ENCODE measurements at regions not wholly inside any gene's neighbourhood (a gene's known extent, or its start where the extent isn't known, plus 50 kb on each side); places are given as distances from the start of the nearest gene placed in this dataset.

DNA sequence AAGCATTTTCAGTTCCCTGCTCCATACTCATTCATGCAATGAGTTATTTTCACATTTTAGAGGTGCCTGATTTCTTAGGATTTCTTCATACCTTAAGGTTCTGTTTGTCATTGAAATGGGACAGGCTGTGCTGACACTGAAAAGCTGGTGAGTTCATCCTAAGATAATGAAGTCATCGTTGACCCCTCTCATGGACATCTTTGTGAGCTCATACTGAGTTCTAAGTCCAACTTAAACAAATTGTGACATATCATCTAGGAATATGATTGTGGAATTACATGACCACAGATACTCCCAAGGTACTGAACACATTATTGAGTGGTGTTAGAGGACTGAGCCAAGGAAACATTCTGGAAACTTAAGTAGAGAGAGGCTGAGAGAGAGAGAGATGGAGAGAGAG, 224.8 kb upstream of the JAG1 start:
- H4K20me1 ChIP-seq (ENCODE audit: insufficient read depth, low read length) = no peaks in the 10 kb centered on the region
- BruUV-seq (replicated peaks) = no TSS peak
- H3K79me2 ChIP-seq (ENCODE audit: insufficient read depth, low read depth, low read length) = no peaks in the 10 kb centered on the region
- TF ChIP-seq, protein P1, sequence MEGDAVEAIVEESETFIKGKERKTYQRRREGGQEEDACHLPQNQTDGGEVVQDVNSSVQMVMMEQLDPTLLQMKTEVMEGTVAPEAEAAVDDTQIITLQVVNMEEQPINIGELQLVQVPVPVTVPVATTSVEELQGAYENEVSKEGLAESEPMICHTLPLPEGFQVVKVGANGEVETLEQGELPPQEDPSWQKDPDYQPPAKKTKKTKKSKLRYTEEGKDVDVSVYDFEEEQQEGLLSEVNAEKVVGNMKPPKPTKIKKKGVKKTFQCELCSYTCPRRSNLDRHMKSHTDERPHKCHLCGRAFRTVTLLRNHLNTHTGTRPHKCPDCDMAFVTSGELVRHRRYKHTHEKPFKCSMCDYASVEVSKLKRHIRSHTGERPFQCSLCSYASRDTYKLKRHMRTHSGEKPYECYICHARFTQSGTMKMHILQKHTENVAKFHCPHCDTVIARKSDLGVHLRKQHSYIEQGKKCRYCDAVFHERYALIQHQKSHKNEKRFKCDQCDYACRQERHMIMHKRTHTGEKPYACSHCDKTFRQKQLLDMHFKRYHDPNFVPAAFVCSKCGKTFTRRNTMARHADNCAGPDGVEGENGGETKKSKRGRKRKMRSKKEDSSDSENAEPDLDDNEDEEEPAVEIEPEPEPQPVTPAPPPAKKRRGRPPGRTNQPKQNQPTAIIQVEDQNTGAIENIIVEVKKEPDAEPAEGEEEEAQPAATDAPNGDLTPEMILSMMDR (conservative IDR thresholded peaks at IDR 0.05; ENCODE audit: low read length) = no peak
- no peak for TF ChIP-seq EZH2phosphoT487 (IDR thresholded peaks at IDR 0.05; ENCODE audit: borderline replicate concordance, low read depth, low read length)
- no peak overlapping the region for H3K4me3 ChIP-seq (ENCODE audit: low read depth, low read length, poor library complexity, severe bottlenecking)
- no peak for DNase-seq (ENCODE audit: low spot score)
- H3K9me2 ChIP-seq (ENCODE audit: insufficient read depth, low read length) = no peaks in the 10 kb centered on the region
- ChIA-PET POLR2A (no interaction called here), CTCF (ENCODE audit: unreplicated experiment) (no interaction called here)
- no peaks in the 10 kb centered on the region for H3K9me3 ChIP-seq (ENCODE audit: low read length)
- no peak overlapping the region for H3K4me2 ChIP-seq (ENCODE audit: low read length)
- no peaks in the 10 kb centered on the region for H3K36me3 ChIP-seq (ENCODE audit: insufficient read depth, low read length)
- intact Hi-C loops (cut with micrococcal nuclease; ENCODE audit: unreplicated experiment) = no loop called here
- no peaks in the 10 kb centered on the region for H3K4me1 ChIP-seq (ENCODE audit: insufficient read depth, low read length, poor library complexity, severe bottlenecking)
- H3K27ac ChIP-seq (ENCODE audit: low read depth, low read length, poor library complexity, severe bottlenecking) = no peak overlapping the region
- no peak overlapping the region for H2AFZ ChIP-seq (ENCODE audit: low read length)

DNA sequence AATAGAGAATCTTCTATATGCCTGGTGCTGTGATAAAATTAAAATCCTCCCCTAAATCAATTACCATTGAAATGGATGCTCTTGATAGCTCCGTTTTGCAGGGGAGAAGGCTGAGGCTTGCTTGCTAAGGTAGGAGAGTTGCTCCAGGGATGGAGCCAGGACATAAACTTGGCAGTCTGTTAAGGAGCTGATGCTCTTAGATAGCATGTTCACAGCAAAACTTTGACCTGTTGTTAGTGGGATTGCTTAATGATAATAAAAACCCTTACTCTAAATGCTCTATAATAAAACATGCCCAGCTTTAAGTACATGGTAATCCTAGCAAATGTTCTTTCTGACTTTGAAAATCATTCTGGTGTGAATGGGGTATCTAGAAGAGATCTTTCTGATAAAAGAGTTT, 228.4 kb upstream of the JAG1 start:
- Histone ChIP-seq H4K20me1 (ENCODE audit: insufficient read depth, low read length) (no peaks in the 10 kb centered on the region), H3K4me2 (ENCODE audit: low read length) (no peak overlapping the region), H3K27ac (ENCODE audit: low read depth, low read length, poor library complexity, severe bottlenecking) (no peak overlapping the region), H3K9me2 (ENCODE audit: insufficient read depth, low read length) (no peaks in the 10 kb centered on the region), H3K9me3 (ENCODE audit: low read length) (no peaks in the 10 kb centered on the region), H3K79me2 (ENCODE audit: insufficient read depth, low read depth, low read length) (no peaks in the 10 kb centered on the region), H3K4me3 (ENCODE audit: low read depth, low read length, poor library complexity, severe bottlenecking) (no peak overlapping the region), H3K4me1 (ENCODE audit: insufficient read depth, low read length, poor library complexity, severe bottlenecking) (no peaks in the 10 kb centered on the region), H2AFZ (ENCODE audit: low read length) (no peak overlapping the region), H3K36me3 (ENCODE audit: insufficient read depth, low read length) (no peaks in the 10 kb centered on the region)
- TF ChIP-seq, protein P1 (conservative IDR thresholded peaks at IDR 0.05; ENCODE audit: low read length) = no peak
- no peak for TF ChIP-seq EZH2phosphoT487 (IDR thresholded peaks at IDR 0.05; ENCODE audit: borderline replicate concordance, low read depth, low read length)
- DNase-seq (ENCODE audit: low spot score) = no peak
- intact Hi-C loops (cut with micrococcal nuclease; ENCODE audit: unreplicated experiment) = no loop called here
- ChIA-PET CTCF (ENCODE audit: unreplicated experiment) (no interaction called here), POLR2A (interaction anchor here (0.6 to 0.7 kb wide), 2 partner anchors 535 to 555 kb away, joined by 3 read pairs; no protein-coding TSS in a partner anchor)
- BruUV-seq (replicated peaks) = no TSS peak

DNA sequence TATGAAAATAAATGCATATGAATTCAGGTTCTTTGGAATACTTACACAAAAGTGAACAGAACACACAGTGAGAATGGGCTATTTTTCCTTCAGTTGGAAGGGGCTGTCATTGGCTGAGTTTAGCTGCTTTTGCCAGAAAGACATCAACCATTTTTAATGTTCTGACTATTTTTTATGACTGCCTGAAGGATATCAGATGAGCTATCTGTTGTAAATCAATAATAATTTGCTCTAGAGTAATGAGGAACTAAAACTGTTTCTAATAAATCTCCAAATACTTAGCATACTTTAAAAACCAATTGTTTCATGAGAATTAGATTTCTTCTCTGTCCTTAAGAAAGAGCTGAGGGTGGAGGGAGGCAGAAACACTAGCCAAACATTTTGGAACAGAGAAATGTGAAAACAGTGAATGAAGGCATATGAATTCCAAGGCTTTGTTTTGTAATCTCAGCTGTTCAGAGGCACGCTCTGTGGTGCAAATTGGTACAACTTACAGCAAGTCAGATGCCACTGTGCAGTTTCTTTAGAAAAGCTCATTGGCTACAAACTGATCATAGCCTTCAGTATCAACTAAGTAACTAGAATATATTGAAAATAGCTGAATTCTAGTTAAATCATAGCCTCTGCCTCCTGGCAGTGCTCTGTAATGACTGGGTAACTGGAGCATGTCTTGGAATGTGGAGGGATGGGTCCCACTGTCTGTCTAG, 228.9 kb upstream of the JAG1 start:
- CTCF ChIA-PET (ENCODE audit: unreplicated experiment) = no interaction called here
- intact Hi-C loops (cut with micrococcal nuclease; ENCODE audit: unreplicated experiment) = no loop called here
- BruUV-seq (replicated peaks) = no TSS peak

More for the DNA sequence above, 228.9 kb upstream of the JAG1 start:
- H3K79me2 ChIP-seq (ENCODE audit: insufficient read depth, low read depth, low read length) = no peaks in the 10 kb centered on the region
- no peaks in the 10 kb centered on the region for H3K9me3 ChIP-seq (ENCODE audit: low read length)
- H3K4me1 ChIP-seq (ENCODE audit: insufficient read depth, low read length, poor library complexity, severe bottlenecking) = no peaks in the 10 kb centered on the region
- H3K36me3 ChIP-seq (ENCODE audit: insufficient read depth, low read length) = no peaks in the 10 kb centered on the region
- POLR2A ChIA-PET = interaction anchor here (0.6 to 0.7 kb wide), 2 partner anchors 535 to 555 kb away, joined by 3 read pairs; no protein-coding TSS in a partner anchor
- H3K4me3 ChIP-seq (ENCODE audit: low read depth, low read length, poor library complexity, severe bottlenecking) = no peak overlapping the region
- H3K27ac ChIP-seq (ENCODE audit: low read depth, low read length, poor library complexity, severe bottlenecking) = no peak overlapping the region
- H2AFZ ChIP-seq (ENCODE audit: low read length) = no peak overlapping the region
- H4K20me1 ChIP-seq (ENCODE audit: insufficient read depth, low read length) = no peaks in the 10 kb centered on the region
- DNase-seq (ENCODE audit: low spot score) = no peak
- H3K4me2 ChIP-seq (ENCODE audit: low read length) = no peak overlapping the region
- TF ChIP-seq, protein P1 (conservative IDR thresholded peaks at IDR 0.05; ENCODE audit: low read length) = no peak
- no peak for TF ChIP-seq EZH2phosphoT487 (IDR thresholded peaks at IDR 0.05; ENCODE audit: borderline replicate concordance, low read depth, low read length)
- no peaks in the 10 kb centered on the region for H3K9me2 ChIP-seq (ENCODE audit: insufficient read depth, low read length)
